GM23338 (cell line): ENCODE measurements at regions not wholly inside any gene's neighbourhood (a gene's known extent, or its start where the extent isn't known, plus 50 kb on each side); places are given as distances from the start of the nearest gene placed in this dataset.

ENCODE experiments used
- EZH2 ChIP-seq: fragments of 200-600 bp; sonication (generic); IDR thresholded peaks from one replicate; pipeline ENCODE4 v1.8.0; 2017; ENCODE audit warnings: antibody characterized with exemption, mild to moderate bottlenecking, low read depth; ENCODE audit not compliant: unreplicated experiment
- EZH2phosphoT487 ChIP-seq: fragments of 200-600 bp; sonication (generic); IDR thresholded peaks from one replicate; pipeline ENCODE4 v1.8.1; 2018; ENCODE audit warnings: antibody characterized with exemption; ENCODE audit not compliant: unreplicated experiment
- POLR2AphosphoS5 ChIP-seq: IDR thresholded peaks from 2 replicates; pipeline ENCODE4 v1.6.1; 2016; ENCODE audit warnings: antibody characterized with exemption, low read depth
- STAT1 ChIP-seq: IDR thresholded peaks from one replicate; pipeline ENCODE4 v1.6.1; 2016; ENCODE audit warnings: antibody characterized with exemption; ENCODE audit not compliant: unreplicated experiment
- TF ChIP-seq, protein P1 (sequence below), 2 experiments: fragments of 200-600 bp in 1 of 2; sonication (generic) in 1 of 2; conservative IDR thresholded peaks; 2 replicates each; pipeline versions ENCODE4 v1.5.1 to v1.6.1; 2016 to 2017; ENCODE audit warnings: antibody characterized with exemption in 2 of 2, low read depth in 2 of 2, mild to moderate bottlenecking in 2 of 2, moderate library complexity in 1 of 2
- TF ChIP-seq, protein P2 (sequence below): IDR thresholded peaks from one replicate; pipeline ENCODE4 v1.6.1; 2018; ENCODE audit warnings: antibody characterized with exemption; ENCODE audit not compliant: unreplicated experiment

DNA sequence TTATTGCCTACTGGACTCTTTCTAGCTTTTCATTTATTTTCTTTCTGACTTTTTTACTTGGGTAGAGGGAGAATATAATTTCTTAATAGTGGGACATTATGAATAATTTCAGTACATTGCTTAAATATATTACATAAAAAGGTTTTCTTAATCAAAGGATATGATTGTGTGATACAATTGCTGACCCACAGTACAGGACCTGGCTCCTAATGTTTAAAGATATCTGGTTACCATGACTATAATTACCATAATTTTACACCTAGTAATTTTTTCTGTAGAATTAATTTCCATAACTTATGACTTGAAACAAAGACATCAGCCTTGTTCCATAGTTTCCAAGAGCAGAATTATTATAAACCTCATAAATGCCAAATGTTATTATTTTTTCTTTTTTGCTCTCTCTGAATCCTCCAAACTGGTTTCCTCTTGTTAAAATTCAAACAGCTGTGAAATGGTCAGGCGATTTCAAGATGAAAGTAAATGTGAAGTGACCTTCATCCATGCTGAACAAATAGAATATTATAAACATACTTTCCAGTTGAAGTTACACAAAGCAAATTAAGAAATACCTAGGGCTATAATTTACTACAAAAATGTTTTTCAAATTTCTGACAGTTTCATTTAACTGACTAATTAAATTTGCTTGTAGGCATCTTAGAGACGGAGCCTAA lies 301.2 kb upstream of the TYRP1 start:
- TF ChIP-seq, protein P1, sequence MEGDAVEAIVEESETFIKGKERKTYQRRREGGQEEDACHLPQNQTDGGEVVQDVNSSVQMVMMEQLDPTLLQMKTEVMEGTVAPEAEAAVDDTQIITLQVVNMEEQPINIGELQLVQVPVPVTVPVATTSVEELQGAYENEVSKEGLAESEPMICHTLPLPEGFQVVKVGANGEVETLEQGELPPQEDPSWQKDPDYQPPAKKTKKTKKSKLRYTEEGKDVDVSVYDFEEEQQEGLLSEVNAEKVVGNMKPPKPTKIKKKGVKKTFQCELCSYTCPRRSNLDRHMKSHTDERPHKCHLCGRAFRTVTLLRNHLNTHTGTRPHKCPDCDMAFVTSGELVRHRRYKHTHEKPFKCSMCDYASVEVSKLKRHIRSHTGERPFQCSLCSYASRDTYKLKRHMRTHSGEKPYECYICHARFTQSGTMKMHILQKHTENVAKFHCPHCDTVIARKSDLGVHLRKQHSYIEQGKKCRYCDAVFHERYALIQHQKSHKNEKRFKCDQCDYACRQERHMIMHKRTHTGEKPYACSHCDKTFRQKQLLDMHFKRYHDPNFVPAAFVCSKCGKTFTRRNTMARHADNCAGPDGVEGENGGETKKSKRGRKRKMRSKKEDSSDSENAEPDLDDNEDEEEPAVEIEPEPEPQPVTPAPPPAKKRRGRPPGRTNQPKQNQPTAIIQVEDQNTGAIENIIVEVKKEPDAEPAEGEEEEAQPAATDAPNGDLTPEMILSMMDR (conservative IDR thresholded peaks at IDR 0.05; ENCODE audit: low read depth in 2 of 2): no peak
- no peak for TF ChIP-seq EZH2
- no peak for TF ChIP-seq POLR2AphosphoS5
- TF ChIP-seq STAT1: no peak
- TF ChIP-seq, protein P2, sequence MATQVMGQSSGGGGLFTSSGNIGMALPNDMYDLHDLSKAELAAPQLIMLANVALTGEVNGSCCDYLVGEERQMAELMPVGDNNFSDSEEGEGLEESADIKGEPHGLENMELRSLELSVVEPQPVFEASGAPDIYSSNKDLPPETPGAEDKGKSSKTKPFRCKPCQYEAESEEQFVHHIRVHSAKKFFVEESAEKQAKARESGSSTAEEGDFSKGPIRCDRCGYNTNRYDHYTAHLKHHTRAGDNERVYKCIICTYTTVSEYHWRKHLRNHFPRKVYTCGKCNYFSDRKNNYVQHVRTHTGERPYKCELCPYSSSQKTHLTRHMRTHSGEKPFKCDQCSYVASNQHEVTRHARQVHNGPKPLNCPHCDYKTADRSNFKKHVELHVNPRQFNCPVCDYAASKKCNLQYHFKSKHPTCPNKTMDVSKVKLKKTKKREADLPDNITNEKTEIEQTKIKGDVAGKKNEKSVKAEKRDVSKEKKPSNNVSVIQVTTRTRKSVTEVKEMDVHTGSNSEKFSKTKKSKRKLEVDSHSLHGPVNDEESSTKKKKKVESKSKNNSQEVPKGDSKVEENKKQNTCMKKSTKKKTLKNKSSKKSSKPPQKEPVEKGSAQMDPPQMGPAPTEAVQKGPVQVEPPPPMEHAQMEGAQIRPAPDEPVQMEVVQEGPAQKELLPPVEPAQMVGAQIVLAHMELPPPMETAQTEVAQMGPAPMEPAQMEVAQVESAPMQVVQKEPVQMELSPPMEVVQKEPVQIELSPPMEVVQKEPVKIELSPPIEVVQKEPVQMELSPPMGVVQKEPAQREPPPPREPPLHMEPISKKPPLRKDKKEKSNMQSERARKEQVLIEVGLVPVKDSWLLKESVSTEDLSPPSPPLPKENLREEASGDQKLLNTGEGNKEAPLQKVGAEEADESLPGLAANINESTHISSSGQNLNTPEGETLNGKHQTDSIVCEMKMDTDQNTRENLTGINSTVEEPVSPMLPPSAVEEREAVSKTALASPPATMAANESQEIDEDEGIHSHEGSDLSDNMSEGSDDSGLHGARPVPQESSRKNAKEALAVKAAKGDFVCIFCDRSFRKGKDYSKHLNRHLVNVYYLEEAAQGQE: no peak
- TF ChIP-seq EZH2phosphoT487: no peak
